GM19240 (cell line): ENCODE measurements at regions not wholly inside any gene's neighbourhood (a gene's known extent, or its start where the extent isn't known, plus 50 kb on each side); places are given as distances from the start of the nearest gene placed in this dataset.

Source experiments
- DNase-seq: peaks from one replicate; pipeline ENCODE4 v3.0.0; 2011; ENCODE audit warnings: low spot score; ENCODE audit not compliant: insufficient read length

- no peak for DNase-seq
These were observed 216.3 kb upstream of the MTNR1B start for GRCh38 chr11:92753161-92753560.

GRCh38 chr11:92758241-92758780, 211.1 kb upstream of the MTNR1B start:
- no peak for DNase-seq

DNA sequence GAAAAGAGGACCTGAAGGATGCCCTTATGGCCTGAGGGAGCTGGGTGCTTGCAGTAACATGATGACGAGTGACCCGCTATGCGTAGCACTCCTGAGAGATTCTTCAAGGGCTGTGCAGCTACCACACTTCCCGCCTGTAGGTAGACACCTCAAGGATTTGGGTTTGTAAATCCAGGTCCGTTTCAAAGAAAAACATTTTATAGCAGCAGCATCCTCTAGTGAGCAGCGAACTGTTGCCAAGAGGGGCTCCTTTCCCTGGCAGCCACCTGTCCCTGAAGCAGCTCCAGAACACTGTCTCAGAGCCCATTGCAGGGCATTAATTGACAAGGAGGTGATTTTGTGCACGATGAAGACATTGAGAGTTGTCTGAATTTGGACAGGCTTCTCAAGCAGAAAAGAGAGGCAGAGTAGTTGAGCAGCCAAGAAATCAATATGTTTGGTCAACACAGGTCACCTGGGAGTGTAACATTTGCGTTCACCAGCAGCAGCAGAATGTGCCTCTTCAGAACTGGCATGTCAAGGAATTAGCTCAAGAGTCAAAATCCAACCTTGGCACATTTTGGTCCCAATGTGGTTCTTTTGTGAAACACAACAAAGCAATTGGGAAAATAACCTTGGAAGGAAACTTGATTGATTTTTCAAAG, 209.8 kb upstream of the MTNR1B start:
- no peak for DNase-seq

DNA sequence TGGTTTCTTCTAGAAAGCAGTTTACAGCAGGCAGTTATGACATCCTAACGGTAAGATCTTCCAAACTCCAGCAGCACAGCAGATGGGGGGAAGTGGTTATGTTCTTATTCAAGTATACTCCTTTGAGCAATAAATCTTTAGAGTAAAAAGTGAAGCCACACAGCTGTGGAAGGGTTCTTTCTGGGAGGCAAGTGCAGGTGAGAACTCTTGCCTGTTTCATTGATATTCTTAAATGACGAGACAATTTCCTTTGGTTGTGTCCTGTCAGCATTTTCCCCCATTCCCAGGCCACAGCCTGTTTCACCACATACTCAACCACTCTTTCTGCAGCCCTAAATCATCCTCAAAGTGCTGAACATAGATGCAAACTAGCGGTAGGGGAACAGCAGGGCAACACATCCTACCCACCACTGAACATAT, 207.3 kb upstream of the MTNR1B start:
- no peak for DNase-seq

DNA sequence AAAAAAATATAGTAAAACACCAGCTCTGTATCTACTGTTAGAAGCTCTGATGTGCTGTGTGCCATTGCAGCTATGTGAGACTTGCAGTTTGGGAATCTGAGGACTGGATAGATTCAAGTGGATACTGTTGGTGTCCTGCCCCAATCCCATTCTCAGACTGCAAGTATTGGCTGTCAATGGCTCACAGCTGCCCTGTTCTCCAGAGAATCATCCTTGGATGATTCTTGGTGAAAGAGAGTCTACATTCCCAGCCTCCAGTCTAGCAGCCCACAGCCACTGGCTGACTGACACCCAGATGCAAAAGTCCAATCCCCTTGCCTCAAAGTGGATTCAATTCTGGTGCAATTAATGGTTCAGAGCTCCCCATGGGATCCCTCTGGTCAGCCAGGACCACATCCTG, 206.1 kb upstream of the MTNR1B start:
- DNase-seq, result no peak

DNA sequence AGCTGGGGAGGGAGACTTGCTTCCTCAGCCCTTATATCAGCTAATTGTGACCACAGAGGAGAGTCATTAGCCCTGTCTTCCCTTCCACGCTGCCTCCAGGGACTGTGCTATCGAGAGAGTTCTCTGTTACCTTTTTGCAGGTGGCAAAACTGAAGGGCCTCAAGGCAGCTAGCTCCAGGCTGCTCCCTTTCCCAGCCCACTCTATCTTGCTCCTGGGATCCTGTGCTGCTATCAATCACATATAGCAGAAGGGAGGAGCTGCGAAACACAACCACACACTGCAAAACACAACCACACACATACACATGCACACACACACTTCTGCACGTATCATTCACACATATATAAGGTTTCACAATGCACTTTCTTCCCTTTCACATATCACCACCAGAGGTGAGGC, 205.3 kb upstream of the MTNR1B start:
- no peak for DNase-seq

- DNase-seq, result no peak
These were observed 204.2 kb upstream of the MTNR1B start for GRCh38 chr11:92765082-92765840.

DNA sequence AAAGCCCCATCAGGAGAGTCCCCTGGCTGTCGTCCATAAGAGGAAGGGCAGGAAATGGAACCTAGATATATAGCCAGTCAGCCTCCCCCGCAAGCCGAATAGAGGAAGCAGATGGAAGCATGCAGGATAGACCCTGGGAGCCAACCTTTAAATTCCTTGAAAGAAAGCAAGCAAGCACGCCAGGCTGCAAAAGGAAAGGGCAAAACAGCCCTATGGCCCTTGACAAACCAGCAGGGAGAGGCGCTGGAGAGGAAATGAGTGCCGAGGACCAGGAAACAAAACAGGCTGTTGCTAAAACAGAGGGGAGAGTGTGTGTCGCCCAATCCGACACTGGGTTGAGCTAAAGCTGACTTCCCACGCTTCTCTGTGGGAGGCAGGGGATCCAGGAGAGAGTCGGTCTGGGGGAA, 203.5 kb upstream of the MTNR1B start:
- no peak for DNase-seq

- DNase-seq, result no peak
These were observed 202.8 kb upstream of the MTNR1B start for GRCh38 chr11:92766698-92767097.

DNA sequence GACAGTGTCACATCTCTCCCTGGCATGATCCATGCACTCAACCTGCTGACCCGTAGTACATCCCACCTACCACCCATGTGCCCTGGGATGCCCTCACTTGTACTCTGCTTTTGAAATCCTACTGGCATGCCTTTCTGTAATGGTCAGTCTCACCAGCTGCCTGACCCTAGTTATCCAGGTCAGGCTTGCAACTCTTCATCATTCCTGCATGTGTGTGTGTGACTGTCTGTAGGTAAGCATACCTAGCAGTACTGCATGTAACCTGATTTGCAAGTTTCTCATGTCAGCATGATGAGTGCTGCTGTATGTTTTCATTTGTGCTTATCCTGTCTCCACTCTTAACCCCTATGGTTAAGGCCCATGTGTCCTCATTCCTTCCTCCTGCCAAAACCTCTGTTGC, 202.0 kb upstream of the MTNR1B start:
- DNase-seq, result no peak

DNA sequence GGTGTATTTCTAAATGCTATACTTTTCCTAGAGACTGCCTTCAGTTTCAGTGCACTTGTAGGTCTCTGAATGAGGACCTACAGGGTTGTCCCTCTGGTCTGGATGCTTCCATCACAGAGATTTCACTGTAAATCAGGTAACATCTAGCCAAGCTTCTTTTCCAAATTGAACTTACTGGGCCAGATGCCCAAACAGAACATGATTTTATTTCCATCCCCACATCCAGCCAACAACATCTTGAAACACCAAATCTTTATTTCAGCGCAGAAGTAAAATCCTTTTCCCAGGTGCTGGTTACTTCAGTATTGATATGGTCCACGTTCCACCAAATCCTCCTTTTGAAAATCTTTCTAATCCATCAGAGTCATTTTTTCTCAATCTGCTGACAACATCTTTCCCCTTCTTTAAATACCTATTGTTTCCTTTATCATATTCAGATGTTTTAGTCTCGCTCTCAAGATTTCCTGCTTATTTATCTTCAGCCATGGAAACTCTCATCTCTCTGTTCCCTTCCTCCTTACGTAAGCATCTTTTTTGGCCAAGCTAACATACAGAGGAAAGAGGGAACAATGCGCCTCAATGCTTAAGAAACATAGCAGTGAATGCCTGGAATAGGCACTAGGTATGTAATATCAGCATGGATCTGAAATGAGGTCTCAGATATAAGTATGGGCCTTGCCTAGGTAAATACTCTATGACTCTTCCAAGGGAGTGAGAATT, 201.2 kb upstream of the MTNR1B start:
- no peak for DNase-seq

- no peak for DNase-seq
These were observed 200.3 kb upstream of the MTNR1B start for GRCh38 chr11:92769112-92769511.

- DNase-seq, result no peak
These were observed 199.0 kb upstream of the MTNR1B start for GRCh38 chr11:92770419-92770818.

GRCh38 chr11:92770981-92771380, 198.5 kb upstream of the MTNR1B start:
- DNase-seq, result no peak

GRCh38 chr11:92771701-92772100, 197.8 kb upstream of the MTNR1B start:
- no peak for DNase-seq

GRCh38 chr11:92775003-92775676, 194.3 kb upstream of the MTNR1B start:
- DNase-seq, result no peak

DNA sequence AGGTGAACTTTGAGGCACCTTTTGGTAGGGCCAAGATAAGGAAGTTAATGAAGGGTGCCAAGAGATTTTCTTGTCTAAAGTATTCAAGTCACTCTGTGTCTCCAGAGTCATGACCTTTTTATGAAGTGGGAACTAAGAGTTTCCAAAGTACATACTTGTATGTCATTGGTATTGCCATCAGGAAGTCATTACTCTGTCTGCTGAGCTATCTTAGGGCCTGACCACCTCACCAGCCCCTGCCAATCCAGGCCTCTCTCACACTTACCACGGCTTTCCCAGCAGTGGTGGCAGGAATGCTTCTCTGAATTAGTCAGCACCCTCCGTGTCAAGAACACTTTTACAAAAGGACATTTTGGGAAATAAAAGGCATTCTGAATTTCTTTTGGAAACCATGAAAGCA, 192.8 kb upstream of the MTNR1B start:
- DNase-seq, result no peak

DNA sequence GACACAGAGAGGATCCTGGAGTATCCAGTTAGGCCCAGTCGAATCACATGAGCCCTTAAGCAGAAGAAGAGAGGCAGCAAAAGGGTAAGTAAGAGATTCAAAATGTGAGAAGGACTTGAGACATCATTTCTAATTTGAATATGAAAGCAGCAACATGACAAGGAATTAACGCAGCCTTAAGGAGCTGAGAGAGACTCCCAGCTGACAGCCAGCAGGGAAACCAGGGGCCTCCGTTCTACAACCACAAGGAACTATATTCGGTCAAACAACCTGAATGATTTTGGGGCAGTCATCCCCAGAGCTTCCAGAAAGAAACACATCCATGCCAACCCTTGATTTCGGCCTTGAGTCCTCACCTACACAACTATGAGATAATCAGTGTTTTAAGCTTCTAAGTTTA, 189.7 kb upstream of the MTNR1B start:
- no peak for DNase-seq

DNA sequence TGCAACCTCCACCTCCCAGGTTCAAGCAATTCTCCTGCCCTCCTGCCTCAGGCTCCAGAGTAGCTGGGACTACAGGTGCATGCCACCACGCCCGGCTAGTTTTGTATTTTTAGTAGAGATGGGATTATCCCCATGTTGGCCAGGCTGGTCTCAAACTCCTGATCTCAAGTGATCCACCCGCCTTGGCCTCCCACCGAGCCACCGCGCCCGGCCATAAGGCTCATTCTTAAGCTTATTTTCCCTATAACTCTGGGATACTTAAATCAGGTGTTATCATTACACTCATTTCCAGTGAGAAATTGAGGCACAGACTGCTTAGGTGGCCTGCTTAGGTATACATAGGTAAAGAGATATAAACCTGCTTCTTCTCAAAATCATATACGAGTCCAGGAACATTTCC, 188.3 kb upstream of the MTNR1B start:
- DNase-seq, result no peak

DNA sequence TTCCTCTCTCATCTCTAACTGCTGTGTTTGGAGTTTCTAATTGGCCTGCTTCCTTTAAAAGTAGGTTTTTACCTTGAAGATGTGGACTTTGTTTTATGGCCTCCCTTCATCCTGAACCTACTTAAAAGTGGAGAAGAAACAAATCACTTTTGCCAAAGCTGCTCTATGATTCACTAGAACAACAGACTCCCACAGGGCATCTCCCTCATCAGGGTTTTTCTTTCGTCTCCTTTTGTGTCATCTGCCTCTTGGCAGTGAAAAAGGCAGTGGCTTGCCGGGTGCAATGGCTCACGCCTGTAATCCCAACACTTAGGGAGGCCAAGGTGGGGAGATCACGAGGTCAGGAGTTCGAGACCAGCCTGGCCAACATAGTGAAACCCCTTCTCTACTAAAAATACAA, 186.6 kb upstream of the MTNR1B start:
- no peak for DNase-seq

DNA sequence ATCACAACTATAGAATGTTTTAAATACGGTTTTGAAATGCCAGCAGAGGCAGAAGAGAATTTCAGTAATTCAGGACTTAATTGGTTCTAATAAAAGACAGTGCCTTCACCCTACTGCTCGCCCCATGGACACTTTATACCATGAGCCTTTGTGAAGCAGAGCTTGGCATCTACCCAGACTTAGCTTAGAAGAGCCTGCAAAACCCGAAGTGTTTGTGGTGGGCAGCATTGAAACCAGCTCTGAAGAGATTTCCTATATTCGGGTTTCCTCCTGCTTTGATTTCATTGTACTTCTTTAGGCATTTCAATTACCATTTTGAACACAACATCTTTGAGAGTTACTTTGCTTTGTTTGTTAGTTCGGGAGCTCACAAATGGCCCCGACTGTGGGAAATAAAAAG, 185.1 kb upstream of the MTNR1B start:
- no peak for DNase-seq

DNA sequence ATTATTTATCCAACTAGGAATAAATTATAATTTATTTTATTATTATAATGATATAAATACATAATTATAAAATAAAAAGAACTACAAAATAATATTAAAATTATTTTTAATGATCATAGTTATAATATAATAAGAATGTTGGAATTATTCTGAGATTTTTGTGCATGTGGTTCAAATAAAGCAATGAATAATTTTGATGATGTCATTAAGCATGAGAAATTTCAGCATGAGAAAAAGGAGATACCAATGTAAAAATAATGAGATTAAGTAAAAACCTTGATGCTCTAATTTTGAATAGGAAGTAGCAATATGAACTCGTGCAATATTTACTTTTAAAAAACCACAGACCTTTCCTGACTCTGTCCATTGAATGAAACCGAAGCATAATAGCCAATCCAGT, 181.8 kb upstream of the MTNR1B start:
- DNase-seq, result no peak
